Fibroblast of lung (primary cell): ENCODE measurements at regions not wholly inside any gene's neighbourhood (a gene's known extent, or its start where the extent isn't known, plus 50 kb on each side); places are given as distances from the start of the nearest gene placed in this dataset.

Experiments
- DNase-seq, 2 donors: peaks; one replicate each; pipeline versions ENCODE4 v3.0.0 to v3.0.0-alpha.2; 2010; ENCODE audit warnings: low read depth in 2 of 2
- H2AFZ ChIP-seq: 2 replicates; pipeline ENCODE4 v1.5.1; 2012; ENCODE audit warnings: low read length, control low read depth, inconsistent platforms
- H3K27ac ChIP-seq: 2 replicates; pipeline ENCODE4 v1.5.1; 2011; ENCODE audit warnings: low read length, control low read depth; ENCODE audit not compliant: insufficient read depth
- H3K27me3 ChIP-seq: 2 replicates; pipeline ENCODE4 v1.5.1; 2011; ENCODE audit warnings: mild to moderate bottlenecking, low read length; ENCODE audit not compliant: control insufficient read depth, insufficient read depth
- H3K36me3 ChIP-seq: 2 replicates; pipeline ENCODE4 v1.5.1; 2011; ENCODE audit warnings: low read length; ENCODE audit not compliant: control insufficient read depth, insufficient read depth
- H3K4me1 ChIP-seq: 2 replicates; pipeline ENCODE4 v1.5.1; 2011; ENCODE audit warnings: low read length; ENCODE audit not compliant: control insufficient read depth, insufficient read depth; ENCODE audit errors: extremely low read depth
- H3K4me2 ChIP-seq: 2 replicates; pipeline ENCODE4 v1.5.1; 2011; ENCODE audit warnings: low read length, control low read depth; ENCODE audit not compliant: insufficient read depth; ENCODE audit errors: extremely low read depth
- H3K4me3 ChIP-seq, 4 experiments: fragments of 200-600 bp in 1 of 4; sonication (generic) in 1 of 4; replicated peaks in 1 of 4; 2 replicates each; pipeline ENCODE4 v1.5.1; 2011 to 2016; ENCODE audit warnings: low read length in 4 of 4, low read depth in 3 of 4, mild to moderate bottlenecking in 3 of 4, control low read depth in 2 of 4, inconsistent platforms in 1 of 4, mixed read lengths in 1 of 4; ENCODE audit not compliant: insufficient read depth in 1 of 4; ENCODE audit errors: control extremely low read depth in 1 of 4
- H3K79me2 ChIP-seq: 2 replicates; pipeline ENCODE4 v1.5.1; 2012; ENCODE audit warnings: mild to moderate bottlenecking, low read length, inconsistent platforms; ENCODE audit not compliant: control insufficient read depth, insufficient read depth
- H3K9ac ChIP-seq: 2 replicates; pipeline ENCODE4 v1.5.1; 2011; ENCODE audit warnings: mild to moderate bottlenecking, low read length, control low read depth; ENCODE audit not compliant: insufficient read depth
- H3K9me3 ChIP-seq: 2 replicates; pipeline ENCODE4 v1.5.1; 2012; ENCODE audit warnings: low read depth, low read length; ENCODE audit not compliant: control insufficient read depth, insufficient read depth
- H4K20me1 ChIP-seq: 2 replicates; pipeline ENCODE4 v1.5.1; 2011; ENCODE audit warnings: low read length; ENCODE audit not compliant: control insufficient read depth, insufficient read depth; ENCODE audit errors: extremely low read depth
- CTCF ChIP-seq, 2 donors: IDR thresholded peaks in 1 of 2; conservative IDR thresholded peaks in 1 of 2; 1 replicate in 1 of 2; 2 replicates in 1 of 2; pipeline ENCODE4 v1.5.1; 2011 to 2012; ENCODE audit warnings: low read length in 2 of 2, control low read depth in 1 of 2, inconsistent platforms in 1 of 2, low read depth in 1 of 2, mild to moderate bottlenecking in 1 of 2
- EZH2 ChIP-seq: IDR thresholded peaks from 2 replicates; pipeline ENCODE4 v1.5.1; 2012; ENCODE audit warnings: low read length, control low read depth, mild to moderate bottlenecking; ENCODE audit errors: missing control alignments

DNA sequence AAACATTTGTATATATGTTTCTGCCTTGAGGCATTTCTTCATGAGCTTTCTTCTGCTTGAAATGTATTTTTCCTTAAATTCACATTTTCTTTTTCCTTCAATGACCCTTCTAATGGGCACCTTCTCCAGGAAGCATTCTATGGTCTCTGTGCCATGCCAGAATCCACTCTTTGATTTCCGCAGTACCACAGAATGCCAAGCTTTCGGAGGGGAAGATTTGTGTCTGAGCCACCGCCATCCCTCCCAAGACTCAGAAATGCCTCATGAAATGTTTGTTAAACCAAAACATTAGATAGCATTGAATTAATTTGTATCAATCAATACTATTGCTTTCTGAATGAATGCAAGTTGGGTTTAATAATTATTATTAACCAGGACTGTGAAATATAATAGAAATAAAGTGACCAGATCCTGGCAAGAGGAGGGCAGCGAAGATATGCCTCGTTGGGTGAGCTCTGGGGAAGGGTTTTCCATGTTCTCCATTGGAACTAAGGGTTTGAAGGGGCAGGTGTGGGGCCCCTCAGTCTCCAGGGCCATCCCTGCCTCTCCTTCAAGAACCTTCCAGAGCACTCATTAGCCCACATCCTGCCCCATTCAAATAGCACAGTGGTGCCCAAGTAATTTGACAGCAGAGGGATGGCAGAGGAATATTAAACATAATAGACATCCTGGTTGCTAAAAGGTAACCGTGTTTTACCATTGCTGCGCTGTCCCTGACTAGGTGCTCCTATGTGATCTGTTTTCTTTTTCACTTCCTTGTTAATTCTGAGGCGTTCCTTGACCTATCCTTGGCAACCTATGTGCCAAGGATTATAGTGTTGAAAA lies 189.6 kb downstream of the MYCN start:
- Histone ChIP-seq H3K27ac (no peak overlapping the region), H3K36me3 (no peaks in the 10 kb centered on the region), H3K9ac (no peak overlapping the region), H3K4me2 (no peak overlapping the region), H3K9me3 (no peaks in the 10 kb centered on the region), H3K27me3 (no peaks in the 10 kb centered on the region), H2AFZ (no peak overlapping the region), H3K4me1 (no peaks in the 10 kb centered on the region), H3K79me2 (no peaks in the 10 kb centered on the region), H4K20me1 (no peaks in the 10 kb centered on the region), H3K4me3 (no peak overlapping the region)
- DNase-seq = no peak
- TF ChIP-seq EZH2 (no peak), CTCF (conservative IDR thresholded peaks at IDR 0.05 in 1 of 2, IDR thresholded peaks at IDR 0.05 in 1 of 2; ENCODE audit: low read depth in 1 of 2, low read length in 2 of 2) (no peak)

- H3K27ac ChIP-seq = no peak overlapping the region
- no peak overlapping the region for H3K9ac ChIP-seq
- H3K36me3 ChIP-seq = no peaks in the 10 kb centered on the region
- no peaks in the 10 kb centered on the region for H3K9me3 ChIP-seq
- H2AFZ ChIP-seq = no peak overlapping the region
- TF ChIP-seq CTCF (conservative IDR thresholded peaks at IDR 0.05 in 1 of 2, IDR thresholded peaks at IDR 0.05 in 1 of 2; ENCODE audit: low read depth in 1 of 2, low read length in 2 of 2) (no peak), EZH2 (no peak)
- H3K27me3 ChIP-seq = no peaks in the 10 kb centered on the region
- no peaks in the 10 kb centered on the region for H3K4me1 ChIP-seq
- H3K79me2 ChIP-seq = no peaks in the 10 kb centered on the region
- no peaks in the 10 kb centered on the region for H4K20me1 ChIP-seq
- DNase-seq = no peak
- H3K4me2 ChIP-seq = no peak overlapping the region
- no peak overlapping the region for H3K4me3 ChIP-seq
Measured at GRCh38 chr2:16128746-16129610, 188.6 kb downstream of the MYCN start.

DNA sequence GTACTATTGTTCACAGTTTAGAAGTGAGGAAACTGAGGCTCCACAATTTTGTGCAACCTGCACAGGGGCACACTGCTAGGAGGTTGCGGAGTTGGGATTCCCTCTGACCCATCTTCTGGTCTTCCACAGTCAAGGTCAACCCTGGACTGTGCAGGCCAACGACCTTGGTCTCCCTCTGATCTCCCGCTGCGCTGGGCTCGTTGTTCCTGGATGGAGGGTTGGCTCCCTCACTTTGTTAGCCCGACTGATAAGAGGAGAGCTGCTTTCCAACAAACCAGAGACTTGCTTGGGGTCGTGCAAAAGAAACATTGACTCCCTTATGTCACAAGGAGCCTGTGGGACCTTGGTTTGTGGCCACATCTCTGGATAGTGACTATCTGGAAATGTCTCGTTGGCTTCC lies 187.6 kb downstream of the MYCN start:
- DNase-seq = no peak
- TF ChIP-seq EZH2 (no peak), CTCF (conservative IDR thresholded peaks at IDR 0.05 in 1 of 2, IDR thresholded peaks at IDR 0.05 in 1 of 2; ENCODE audit: low read depth in 1 of 2, low read length in 2 of 2) (no peak)
- no peaks in the 10 kb centered on the region for H3K9me3 ChIP-seq
- no peaks in the 10 kb centered on the region for H3K4me1 ChIP-seq
- H4K20me1 ChIP-seq = no peaks in the 10 kb centered on the region
- H3K27ac ChIP-seq = no peak overlapping the region
- H3K36me3 ChIP-seq = no peaks in the 10 kb centered on the region
- no peaks in the 10 kb centered on the region for H3K79me2 ChIP-seq
- no peak overlapping the region for H3K4me3 ChIP-seq
- H2AFZ ChIP-seq = no peak overlapping the region
- no peak overlapping the region for H3K9ac ChIP-seq
- H3K27me3 ChIP-seq = no peaks in the 10 kb centered on the region
- no peak overlapping the region for H3K4me2 ChIP-seq
